WI38 (cell line): ENCODE measurements at regions not wholly inside any gene's neighbourhood (a gene's known extent, or its start where the extent isn't known, plus 50 kb on each side); places are given as distances from the start of the nearest gene placed in this dataset.
"Not testable (repeated sequence)": the region's sequence is repeated elsewhere in the genome, so short reads cannot be mapped to it uniquely, and the experiment has no call there.

Experiments used
- H3K4me3 ChIP-seq: 2 replicates; pipeline ENCODE4 v1.5.1; 2011; ENCODE audit warnings: low read depth, mild to moderate bottlenecking, control low read depth, low read length
- CTCF ChIP-seq: IDR thresholded peaks from 2 replicates; pipeline ENCODE4 v1.5.1; 2012; ENCODE audit warnings: low read depth, mild to moderate bottlenecking, control low read depth, low read length

DNA sequence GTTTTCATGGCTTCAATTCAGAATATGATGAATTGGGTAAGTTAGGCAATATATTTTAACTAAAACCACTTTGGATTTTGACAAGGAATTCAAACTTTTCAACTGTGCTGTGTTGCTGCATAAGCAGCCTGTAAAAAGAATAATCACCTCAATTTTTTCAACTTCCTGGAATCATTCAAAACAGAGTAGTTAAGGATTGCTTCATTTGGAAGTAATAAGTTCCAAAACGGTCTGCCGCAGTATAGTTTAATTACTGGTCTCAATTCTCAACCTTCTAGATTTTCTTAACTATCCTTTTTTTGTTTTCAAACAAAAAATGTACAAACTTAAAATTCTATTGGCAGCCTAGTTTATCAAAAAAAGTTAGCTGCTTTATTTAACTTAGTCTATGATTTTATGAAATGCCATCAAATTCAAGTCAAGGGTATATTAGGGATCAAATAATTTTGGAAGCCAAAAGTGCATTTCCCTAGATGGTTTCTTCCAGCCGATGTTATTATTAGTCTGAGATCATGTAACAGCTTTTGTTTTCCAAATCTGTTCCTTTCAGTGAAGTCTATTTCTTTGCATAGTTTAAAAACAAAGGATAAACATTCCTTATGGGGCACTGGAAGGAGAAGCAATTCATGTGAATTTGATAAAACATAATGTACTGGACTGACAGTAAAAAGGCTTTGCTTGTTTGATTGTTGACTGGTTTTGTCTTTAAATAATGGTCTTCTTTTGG lies 76.1 kb upstream of the ETAA1 start:
- TF ChIP-seq CTCF, result no peak
- no peak overlapping the region for H3K4me3 ChIP-seq

DNA sequence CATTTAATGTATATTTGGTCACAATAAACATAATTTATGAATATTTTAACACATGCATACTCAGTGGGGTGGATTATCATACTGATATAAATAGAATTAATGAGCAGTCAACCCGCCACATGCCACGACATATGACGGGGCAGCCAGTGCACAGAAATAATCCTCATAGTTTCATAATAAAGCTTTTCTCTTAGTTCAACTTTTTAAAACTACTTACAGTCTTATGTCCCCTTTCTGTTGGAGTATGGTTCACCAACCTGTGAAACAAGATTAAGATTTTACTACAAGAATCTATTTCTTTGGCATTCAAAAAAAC lies 75.6 kb upstream of the ETAA1 start:
- TF ChIP-seq CTCF, result no peak
- no peak overlapping the region for H3K4me3 ChIP-seq

DNA sequence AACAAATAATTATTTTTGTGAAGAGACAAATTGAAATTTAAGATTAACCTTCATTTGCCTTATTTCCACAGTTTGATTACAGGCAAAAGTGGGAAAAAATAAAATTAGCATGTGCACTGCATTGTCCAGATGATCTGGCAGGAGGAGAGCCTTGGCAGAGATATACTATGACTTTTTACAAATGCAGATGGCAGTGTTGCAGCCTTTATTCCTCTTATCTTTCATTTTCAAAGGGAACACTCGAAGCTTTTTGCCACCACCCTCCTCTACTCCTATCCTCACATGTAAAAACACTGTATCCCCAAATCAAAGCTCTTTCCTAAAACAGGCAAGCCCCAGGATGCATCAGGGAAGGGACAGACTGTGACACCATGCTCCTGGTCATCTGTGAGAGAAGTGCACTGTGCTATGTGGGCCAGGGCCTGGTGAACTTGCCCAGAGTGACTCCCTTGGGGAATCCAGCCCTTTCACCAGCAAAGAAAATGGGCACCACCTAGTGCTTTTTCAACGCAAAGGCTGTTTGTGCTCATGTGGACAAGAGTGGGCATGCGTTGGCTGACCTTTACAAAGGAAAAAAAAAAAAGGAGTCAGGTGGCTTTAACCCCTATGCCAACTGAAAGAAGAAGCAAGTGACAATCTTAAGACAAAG lies 74.7 kb upstream of the ETAA1 start:
- no peak overlapping the region for H3K4me3 ChIP-seq
- TF ChIP-seq CTCF, result 0 out of 2 replicates have a peak, but pooled peaks have one; percentile 36

DNA sequence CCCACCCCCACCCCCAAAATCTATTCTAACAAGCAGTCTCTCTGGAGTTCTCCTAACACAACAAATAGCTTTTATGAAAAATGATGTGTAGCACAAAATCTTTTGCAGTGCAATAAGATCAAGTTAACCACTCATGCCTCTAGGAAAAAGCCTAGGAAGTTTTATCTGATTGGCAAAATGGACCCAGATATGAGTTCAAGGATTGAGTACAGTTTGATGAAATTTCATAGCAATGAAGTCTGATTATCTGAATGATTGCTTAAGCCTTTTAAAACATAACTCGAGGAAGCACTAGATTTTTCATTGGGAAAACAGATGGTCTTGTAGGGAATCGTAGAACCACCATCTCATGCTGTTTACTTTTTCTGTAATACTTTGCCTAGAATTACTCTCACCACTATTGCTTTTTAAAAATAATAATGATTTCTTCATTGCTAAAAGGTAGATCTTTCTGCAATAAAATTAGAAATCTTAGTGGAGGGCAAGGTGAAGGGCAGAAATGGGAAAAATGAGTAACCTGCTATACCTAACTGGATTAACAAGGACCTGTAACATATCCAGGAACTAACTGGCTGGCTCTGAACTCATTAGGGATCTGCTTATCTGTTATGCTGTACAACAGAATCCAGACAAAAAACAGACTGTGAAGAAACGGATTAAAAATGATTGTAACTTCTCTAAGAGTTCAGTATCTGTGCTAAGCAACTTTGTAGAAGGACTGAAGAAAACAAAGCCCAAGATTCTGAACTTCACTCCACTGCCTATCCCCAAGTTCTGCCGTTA lies 73.7 kb upstream of the ETAA1 start:
- no peak for TF ChIP-seq CTCF

DNA sequence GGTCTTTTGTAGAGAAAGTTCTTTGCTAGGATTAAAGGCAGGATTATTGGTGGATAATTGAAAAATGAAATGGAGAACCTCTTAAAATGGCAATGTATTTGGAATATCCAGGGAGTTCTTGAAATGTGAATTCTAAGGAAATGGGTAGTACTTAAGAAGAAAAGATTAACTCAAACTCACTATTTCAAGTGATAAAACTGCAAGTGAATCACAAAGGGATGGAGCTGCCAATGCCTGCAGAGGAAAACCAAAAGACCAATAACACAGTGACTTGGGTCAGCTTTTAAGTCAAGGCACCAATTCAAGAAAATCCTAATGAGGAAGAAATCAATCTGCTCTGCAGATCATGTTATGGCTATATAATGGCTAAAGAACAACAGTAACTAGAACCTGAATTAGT lies 67.6 kb upstream of the ETAA1 start:
- no peak for TF ChIP-seq CTCF
- no peak overlapping the region for H3K4me3 ChIP-seq

More for the DNA sequence above, 73.7 kb upstream of the ETAA1 start:
- H3K4me3 ChIP-seq, result no peak overlapping the region

GRCh38 chr2:67329951-67330350 lies 67.2 kb upstream of the ETAA1 start:
- H3K4me3 ChIP-seq, result no peak overlapping the region
- TF ChIP-seq CTCF, result no peak

DNA sequence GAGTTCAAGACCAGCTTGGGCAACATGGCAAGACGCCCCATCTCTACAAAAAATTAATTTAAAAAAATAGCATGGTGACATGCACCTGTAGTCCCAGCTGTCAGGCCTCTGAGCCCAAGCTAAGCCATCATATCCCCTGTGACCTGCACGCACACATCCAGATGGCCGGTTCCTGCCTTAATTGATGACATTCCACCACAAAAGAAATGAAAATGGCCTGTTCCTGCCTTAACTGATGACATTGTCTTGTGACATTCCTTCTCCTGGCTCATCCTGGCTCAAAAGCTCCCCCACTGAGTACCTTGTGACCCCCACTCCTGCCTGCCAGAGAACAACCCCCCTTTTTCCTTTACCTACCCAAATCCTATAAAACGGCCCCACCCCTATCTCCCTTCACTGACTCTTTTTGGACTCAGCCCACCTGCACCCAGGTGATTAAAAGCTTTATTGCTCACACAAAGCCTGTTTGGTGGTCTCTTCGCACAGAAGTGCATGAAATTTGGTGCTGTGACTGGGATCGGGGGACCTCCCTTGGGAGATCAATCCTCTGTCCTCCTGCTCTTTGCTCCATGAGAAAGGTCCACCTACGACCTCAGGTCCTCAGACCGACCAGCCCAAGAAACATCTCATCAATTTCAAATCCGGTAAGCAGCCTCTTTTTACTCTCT lies 65.6 kb upstream of the ETAA1 start:
- H3K4me3 ChIP-seq, result not testable (repeated sequence)
